GM12874 (cell line): ENCODE measurements at regions not wholly inside any gene's neighbourhood (a gene's known extent, or its start where the extent isn't known, plus 50 kb on each side); places are given as distances from the start of the nearest gene placed in this dataset.

Source experiments
- TF ChIP-seq, protein P1 (sequence below): IDR thresholded peaks from 2 replicates; pipeline ENCODE4 v1.5.1; 2011; ENCODE audit warnings: low read depth, mild to moderate bottlenecking, control low read depth, low read length, moderate library complexity; ENCODE audit not compliant: insufficient read depth

DNA sequence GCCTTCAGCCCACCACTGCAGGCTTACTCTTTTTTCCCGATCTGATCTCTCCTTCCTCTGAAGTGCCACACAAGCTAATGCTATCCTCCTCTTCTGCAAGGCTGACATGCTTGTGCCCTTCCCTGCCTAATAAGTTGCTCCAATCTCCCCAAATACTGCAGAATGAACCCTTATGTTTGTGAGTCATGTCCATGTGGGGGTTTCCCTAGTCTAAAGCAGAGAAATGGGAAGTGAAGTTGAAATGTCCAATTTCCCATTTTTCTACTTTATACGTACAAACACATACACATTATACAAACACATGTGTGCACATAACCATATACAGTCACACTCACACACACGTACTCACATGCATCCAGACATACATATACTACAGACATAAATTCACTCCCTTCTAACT lies 288.1 kb upstream of the CELF4 start:
- TF ChIP-seq, protein P1, sequence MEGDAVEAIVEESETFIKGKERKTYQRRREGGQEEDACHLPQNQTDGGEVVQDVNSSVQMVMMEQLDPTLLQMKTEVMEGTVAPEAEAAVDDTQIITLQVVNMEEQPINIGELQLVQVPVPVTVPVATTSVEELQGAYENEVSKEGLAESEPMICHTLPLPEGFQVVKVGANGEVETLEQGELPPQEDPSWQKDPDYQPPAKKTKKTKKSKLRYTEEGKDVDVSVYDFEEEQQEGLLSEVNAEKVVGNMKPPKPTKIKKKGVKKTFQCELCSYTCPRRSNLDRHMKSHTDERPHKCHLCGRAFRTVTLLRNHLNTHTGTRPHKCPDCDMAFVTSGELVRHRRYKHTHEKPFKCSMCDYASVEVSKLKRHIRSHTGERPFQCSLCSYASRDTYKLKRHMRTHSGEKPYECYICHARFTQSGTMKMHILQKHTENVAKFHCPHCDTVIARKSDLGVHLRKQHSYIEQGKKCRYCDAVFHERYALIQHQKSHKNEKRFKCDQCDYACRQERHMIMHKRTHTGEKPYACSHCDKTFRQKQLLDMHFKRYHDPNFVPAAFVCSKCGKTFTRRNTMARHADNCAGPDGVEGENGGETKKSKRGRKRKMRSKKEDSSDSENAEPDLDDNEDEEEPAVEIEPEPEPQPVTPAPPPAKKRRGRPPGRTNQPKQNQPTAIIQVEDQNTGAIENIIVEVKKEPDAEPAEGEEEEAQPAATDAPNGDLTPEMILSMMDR: no peak

DNA sequence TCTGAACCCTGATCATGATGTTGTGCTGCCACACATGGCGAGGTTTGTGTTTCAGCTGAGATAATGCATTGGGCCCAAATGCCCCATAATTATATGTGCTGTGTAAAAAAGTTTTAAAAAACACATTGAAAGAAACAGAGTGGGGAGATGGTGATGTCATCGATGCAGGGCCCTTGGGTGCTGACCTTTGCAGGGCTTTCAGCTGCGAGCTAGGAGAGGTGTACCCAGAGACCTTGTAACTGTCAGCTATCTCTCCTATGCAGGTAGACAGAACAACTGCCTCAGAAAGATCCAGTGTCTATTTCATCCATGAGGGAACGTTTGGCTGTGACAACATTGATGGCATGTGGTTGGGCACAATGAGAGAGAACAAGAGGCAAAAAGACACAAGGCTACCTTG lies 286.9 kb upstream of the CELF4 start:
- TF ChIP-seq, protein P1: no peak

DNA sequence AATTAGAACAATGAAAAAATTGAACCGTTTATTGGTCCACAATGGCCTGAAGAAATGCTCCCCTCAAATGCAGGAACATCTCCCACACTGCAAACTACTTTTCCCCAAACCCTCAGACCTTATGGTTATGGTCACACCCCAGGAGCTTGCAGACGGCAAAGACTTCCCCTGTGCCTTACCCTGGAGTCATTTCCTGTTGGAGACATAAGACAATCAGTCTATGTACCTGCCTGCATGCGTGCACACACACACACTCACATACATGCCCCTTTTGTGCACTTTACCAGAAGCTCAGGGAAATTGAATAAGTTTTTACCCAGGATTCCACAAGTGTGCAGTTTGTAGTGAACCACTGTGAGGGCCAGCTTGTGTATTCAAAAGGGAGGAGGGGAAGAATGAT lies 281.9 kb upstream of the CELF4 start:
- TF ChIP-seq, protein P1: no peak

DNA sequence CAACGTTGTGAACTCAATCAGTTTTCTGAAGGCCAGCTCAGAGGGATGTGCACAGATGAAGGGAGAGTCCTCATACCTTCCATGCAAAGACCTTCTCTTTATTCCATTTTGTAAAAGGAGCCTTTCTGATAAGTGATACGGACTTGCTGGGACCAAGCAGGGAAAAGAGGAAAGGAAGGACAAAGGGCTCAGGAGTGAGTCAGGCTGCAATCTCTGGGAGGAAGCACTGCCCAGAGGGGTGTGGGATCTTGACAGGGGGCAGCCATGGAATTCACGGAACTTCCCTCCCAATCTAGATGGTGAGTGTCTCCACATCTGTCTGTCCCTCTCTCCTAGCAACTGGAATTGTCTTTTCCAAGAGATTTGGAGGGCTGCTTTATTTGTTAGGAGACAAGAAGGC lies 281.4 kb upstream of the CELF4 start:
- TF ChIP-seq, protein P1: no peak

DNA sequence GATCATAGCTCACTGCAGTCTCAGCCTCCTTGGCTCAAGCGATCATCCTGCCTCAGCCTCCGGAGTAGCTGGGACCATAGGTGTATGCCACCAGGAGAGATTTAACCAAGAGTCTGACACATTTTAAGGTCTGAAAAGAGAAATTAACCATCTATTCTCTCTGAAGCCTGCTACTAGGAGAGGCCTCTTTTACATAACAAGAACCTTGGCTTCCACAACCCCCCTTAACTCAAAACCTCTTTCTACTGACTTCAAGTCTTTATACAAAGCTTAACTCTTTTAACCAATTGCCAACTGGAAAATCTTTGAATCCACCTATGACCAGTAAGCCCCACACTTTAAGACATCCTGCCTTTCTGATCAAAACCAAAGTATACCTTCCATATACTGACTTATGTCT lies 279.9 kb upstream of the CELF4 start:
- TF ChIP-seq, protein P1: no peak

DNA sequence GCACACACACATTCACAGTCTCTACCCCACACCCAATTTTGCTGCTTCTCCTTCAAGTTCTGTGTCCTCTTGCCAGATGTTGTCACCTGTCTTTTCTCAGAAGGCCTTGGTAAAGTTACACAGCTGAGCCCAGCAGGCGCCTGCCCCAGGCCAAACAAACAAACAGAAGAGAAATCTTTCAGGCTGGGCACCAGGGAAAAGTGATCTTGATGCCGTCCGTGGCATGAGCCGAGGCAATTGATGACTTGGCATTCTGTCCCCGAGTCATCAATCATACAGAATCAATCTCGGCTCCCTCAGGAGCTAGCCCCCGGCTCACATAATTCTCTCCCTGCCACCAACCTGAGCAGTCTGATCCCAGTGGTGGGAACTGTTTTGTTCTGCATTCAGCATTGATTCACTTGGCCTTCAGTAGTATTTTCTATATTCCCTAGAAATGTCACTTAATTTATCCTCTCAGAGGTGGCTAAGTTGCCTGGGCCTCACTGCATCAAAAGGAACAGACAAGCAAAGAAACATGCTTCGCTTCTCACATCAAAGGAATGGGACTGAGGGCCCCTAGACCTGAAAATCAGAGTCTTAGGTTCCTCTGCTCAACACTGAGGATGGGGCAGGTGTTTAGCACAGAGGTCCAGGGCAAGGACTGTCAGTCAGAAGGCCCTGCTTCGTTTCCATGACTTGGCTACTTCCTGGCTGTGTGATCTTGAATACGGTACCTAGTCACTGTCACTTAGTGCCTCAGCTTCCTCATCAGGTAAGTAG lies 278.8 kb upstream of the CELF4 start:
- TF ChIP-seq, protein P1: no peak

DNA sequence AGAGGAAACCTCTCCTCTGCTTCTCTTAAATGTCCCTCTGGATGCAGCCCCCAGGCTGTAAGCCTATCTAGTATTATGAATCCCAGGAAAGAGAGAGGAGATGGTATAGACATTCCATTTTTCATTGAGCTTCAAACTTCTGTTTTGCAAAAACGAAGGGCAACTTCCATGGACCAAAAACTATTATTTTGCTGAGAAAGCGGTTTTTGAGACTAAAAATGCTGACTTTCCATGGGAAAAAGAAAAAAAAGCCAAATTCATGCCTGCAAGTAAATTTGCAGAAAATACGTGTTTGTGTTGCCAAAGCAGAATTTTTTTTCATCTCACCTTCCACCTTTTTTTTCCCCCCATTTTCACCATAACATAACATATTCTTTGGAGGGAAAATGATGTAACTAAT lies 272.5 kb upstream of the CELF4 start:
- TF ChIP-seq, protein P1: no peak
